OCI-LY3 (cell line): ENCODE measurements at regions not wholly inside any gene's neighbourhood (a gene's known extent, or its start where the extent isn't known, plus 50 kb on each side); places are given as distances from the start of the nearest gene placed in this dataset.
"Not testable (repeated sequence)": the region's sequence is repeated elsewhere in the genome, so short reads cannot be mapped to it uniquely, and the experiment has no call there.

Experiments used
- CTCF ChIP-seq: fragments of 200-600, 300-600 bp; sonication (generic); IDR thresholded peaks from 2 replicates; pipeline ENCODE4 v1.5.1; 2014; ENCODE audit warnings: antibody characterized with exemption, low read length, low read depth
- EZH2phosphoT487 ChIP-seq: fragments of 200-600 bp; shearing (Covaris generic); IDR thresholded peaks from 2 replicates; pipeline ENCODE4 v1.6.1; 2018; ENCODE audit warnings: antibody characterized with exemption, mixed run types, low read depth

DNA sequence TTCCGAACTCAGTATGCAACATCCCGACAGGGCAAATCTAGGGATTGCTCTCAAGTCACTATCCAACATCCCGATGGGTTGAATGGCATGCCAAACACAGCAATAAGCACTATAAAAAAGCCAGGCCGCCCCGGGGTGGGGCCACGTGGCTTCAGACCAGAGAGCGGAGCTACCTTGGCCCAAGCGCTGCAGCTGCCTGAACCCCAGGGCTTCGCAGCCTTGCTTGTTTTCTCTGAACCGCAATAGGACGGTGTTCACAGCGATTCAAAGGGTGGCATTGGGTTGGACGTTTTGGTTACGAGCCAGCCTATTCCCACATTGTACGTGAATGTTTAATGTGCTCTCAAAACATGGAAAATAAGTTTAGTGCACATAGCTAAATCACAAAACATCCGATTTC lies 161.0 kb downstream of the SYT15 start:
- TF ChIP-seq CTCF, EZH2phosphoT487: not testable (repeated sequence)
